PC-3 (cell line): ENCODE measurements at regions not wholly inside any gene's neighbourhood (a gene's known extent, or its start where the extent isn't known, plus 50 kb on each side); places are given as distances from the start of the nearest gene placed in this dataset.

Experiments used
- CTCF ChIP-seq: fragments of 300-600 bp; sonication (generic); conservative IDR thresholded peaks from 2 replicates; pipeline ENCODE4 v1.5.1; 2017; ENCODE audit warnings: antibody characterized with exemption, low read depth, mild to moderate bottlenecking, low read length
- EZH2 ChIP-seq: fragments of 300-600 bp; sonication (generic); IDR thresholded peaks from one replicate; pipeline ENCODE4 v1.6.1; 2017; ENCODE audit warnings: antibody characterized with exemption, mild to moderate bottlenecking, low read length; ENCODE audit not compliant: unreplicated experiment

GRCh38 chr21:35222021-35222420 lies 172.9 kb upstream of the RUNX1 start:
- TF ChIP-seq CTCF: no peak
- TF ChIP-seq EZH2: no peak
